Fibroblast of mammary gland (primary cell): ENCODE measurements at regions not wholly inside any gene's neighbourhood (a gene's known extent, or its start where the extent isn't known, plus 50 kb on each side); places are given as distances from the start of the nearest gene placed in this dataset.
"Not testable (repeated sequence)": the region's sequence is repeated elsewhere in the genome, so short reads cannot be mapped to it uniquely, and the experiment has no call there.

ENCODE experiments used
- DNase-seq: peaks from one replicate; pipeline ENCODE4 v3.0.0-alpha.2; 2010; ENCODE audit warnings: low read depth
- H3K4me3 ChIP-seq: 2 replicates; pipeline ENCODE4 v1.5.1; 2011; ENCODE audit warnings: low read depth, mild to moderate bottlenecking, low read length, moderate library complexity; ENCODE audit not compliant: control insufficient read depth
- TF ChIP-seq, protein P1 (sequence below): conservative IDR thresholded peaks from 2 replicates; pipeline ENCODE4 v1.5.1; 2011; ENCODE audit warnings: low read depth, low read length, inconsistent platforms; ENCODE audit not compliant: control insufficient read depth, insufficient read depth

DNA sequence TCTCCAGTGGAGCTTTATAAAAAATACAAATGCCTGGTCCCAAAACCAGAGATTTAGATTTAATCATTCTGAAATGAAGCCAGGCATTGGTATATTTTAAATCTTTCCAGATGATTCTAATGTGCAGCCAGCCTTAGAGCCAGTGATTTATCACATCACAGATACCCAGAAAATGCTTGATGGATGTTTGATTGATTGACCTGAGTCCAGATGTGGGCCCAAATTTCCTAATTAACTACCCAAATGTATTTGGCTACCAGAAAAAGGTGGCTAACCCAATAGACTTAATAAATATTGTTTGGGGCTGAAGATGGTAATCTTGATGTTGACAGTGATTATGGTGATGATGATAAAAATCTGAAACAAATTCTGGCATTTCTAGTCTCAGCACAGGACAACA, 93.1 kb downstream of the ABCC12 start:
- H3K4me3 ChIP-seq, result no peak overlapping the region
- TF ChIP-seq, protein P1, sequence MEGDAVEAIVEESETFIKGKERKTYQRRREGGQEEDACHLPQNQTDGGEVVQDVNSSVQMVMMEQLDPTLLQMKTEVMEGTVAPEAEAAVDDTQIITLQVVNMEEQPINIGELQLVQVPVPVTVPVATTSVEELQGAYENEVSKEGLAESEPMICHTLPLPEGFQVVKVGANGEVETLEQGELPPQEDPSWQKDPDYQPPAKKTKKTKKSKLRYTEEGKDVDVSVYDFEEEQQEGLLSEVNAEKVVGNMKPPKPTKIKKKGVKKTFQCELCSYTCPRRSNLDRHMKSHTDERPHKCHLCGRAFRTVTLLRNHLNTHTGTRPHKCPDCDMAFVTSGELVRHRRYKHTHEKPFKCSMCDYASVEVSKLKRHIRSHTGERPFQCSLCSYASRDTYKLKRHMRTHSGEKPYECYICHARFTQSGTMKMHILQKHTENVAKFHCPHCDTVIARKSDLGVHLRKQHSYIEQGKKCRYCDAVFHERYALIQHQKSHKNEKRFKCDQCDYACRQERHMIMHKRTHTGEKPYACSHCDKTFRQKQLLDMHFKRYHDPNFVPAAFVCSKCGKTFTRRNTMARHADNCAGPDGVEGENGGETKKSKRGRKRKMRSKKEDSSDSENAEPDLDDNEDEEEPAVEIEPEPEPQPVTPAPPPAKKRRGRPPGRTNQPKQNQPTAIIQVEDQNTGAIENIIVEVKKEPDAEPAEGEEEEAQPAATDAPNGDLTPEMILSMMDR, result no peak
- no peak for DNase-seq

DNA sequence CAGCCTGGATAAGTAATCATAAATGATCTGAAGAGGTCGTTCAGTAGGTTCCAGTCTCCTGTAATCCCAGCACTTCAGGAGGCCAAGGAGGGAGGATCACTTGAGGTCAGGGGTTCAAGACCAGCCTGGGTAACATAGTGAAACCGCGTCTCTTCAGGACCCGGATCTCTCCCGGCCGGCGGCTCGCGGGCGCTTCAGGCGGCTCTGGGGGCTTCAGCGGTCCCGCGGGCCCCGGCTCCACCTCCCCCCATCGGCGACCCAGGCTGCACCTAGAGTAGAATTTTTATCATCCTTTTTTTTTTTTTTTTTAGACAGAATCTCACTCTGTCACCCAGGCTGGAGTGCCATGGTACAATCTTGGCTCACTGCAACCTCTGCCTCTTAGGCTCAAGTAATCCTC, 95.9 kb downstream of the ABCC12 start:
- TF ChIP-seq, protein P1, result no peak
- no peak for DNase-seq
- H3K4me3 ChIP-seq, result no peak overlapping the region

DNA sequence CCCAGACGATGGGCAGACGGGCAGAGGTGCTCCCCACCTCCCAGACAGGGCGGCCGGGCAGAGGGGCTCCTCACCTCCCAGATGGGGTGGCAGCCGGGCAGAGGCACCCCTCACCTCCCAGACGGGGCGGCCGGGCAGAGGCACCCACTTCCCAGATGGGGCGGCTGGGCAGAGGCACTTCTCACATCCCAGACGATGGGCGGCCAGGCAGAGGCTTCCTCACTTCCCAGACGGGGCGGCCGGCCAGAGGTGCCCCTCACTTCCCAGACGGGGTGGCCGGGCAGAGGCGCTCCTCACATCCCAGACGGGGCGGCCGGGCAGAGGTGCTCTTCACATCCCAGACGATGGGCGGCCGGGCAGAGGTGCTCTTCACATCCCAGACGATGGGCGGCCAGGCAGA, 96.6 kb downstream of the ABCC12 start:
- DNase-seq, result not testable (repeated sequence)

DNA sequence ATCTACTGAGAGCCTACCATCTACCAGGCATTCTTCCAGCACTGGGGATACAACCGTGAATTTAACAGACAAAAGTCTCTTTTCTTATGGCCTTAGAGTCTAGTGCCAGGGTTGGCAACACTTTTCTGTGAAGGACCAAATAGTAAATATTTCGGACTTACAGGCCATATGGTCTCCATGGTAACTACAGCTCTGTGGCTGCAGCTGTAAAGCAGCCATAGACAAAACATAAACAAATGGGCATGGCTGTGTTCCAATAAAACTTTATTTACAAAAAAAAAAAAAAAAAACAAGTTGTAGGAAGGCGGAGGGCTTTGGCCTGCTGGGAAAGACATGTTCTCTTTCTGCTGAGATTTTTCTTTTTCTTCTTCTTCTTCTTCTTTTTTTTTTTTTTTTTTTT, 98.7 kb downstream of the ABCC12 start:
- DNase-seq, result no peak
- TF ChIP-seq, protein P1, result no peak
- H3K4me3 ChIP-seq, result no peak overlapping the region

More for the DNA sequence above, 96.6 kb downstream of the ABCC12 start:
- H3K4me3 ChIP-seq, result not testable (repeated sequence)

DNA sequence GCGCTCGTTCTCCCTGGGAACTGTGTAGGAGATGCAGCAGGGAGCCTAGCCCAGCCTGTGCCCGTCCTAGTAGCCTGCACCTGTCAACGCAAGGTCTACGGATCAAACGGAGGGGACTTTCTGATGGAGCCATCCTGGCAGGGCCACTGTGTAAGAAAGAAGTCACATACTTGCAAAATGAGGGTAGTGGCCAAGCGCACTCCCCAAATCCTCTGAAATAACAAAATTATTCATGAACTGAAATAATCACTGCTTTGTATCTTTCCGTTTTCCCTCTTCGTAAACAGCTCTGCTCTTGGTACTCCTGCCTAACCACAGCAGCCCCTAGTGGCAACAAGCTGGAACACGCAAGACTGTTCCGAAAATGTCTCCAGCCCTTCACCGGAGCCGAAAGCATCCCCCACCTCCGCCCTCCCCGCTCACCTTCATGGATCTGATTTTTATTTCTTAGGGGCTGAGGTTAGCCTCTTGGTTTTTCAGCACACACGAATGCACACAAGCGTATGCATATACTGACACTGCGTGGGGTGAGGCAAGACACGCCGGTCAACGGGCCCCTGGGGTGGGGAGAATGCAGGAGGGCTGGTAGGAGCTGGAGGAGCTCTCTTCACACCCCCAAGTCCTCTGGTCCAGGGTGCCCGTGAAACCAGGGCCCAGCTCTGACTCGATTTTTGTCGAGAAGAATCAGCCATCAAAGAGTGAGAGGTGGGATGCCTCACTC, 100.8 kb downstream of the ABCC12 start:
- peak; percentile 70 for DNase-seq
- H3K4me3 ChIP-seq, result no peak overlapping the region

DNA sequence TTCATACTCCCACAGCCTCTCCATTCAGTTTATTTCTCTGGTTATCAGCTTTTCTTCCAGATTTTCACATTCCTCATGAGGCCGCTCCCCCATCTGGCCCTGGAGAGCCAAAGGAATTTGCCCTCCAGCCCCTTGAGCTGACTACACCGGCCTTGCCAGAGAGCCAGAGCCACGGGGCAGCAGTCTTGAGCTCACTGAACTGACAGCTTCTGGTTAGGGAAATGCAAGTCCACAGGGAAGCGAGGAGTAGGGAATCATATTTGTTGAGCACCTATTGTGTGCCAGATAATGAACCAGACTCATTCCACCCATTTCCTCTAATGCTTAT, 102.4 kb downstream of the ABCC12 start:
- TF ChIP-seq, protein P1, result no peak
- DNase-seq, result peak; percentile 33

More for the DNA sequence above, 100.8 kb downstream of the ABCC12 start:
- TF ChIP-seq, protein P1, result peak; percentile 99

DNA sequence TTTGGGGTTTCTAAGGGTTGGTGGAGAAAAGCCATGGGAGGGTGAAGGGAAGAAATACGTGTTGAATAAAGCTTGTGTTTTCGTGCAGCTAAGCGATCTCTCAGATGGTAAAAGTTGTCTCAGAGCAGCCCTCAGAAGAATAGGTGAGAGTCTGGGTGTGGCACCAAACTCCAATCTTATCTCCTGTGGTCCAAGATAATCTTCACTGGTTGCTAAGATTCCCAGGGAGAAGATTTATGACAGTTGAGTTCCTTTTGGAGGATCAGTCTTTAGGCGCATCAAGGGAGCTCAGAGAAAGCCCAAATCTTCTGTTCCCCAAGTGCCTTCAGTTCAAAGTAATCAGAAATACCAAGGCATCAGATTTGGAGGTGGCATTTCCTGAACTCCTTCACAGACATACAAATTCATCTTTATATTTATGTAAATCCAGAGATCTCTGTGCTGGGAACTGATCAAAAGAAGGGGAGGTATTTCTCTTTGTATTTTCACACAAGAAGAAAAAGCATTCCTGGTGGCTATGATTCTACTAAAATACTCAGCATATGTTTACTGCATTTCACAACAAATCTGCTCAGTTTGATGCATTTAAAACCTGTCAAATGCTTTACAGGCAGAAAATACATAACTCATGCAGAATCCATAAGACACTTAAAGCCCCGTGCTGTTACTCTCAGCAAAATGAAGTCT, 102.9 kb downstream of the ABCC12 start:
- TF ChIP-seq, protein P1, result no peak
- no peak for DNase-seq
- H3K4me3 ChIP-seq, result no peak overlapping the region

More for the DNA sequence above, 102.4 kb downstream of the ABCC12 start:
- no peak overlapping the region for H3K4me3 ChIP-seq
